NCI-H2227 (cell line): ENCODE measurements at regions not wholly inside any gene's neighbourhood (a gene's known extent, or its start where the extent isn't known, plus 50 kb on each side); places are given as distances from the start of the nearest gene placed in this dataset.
"Not testable (repeated sequence)": the region's sequence is repeated elsewhere in the genome, so short reads cannot be mapped to it uniquely, and the experiment has no call there.

Experiments
- DNase-seq: peaks from one replicate; lab custom pipeline; 2025; ENCODE audit not compliant: unreplicated experiment; lab: John Stamatoyannopoulos, UW

GRCh38 chr5:39633057-39633456, 208.3 kb upstream of the DAB2 start:
- no peak for DNase-seq

GRCh38 chr5:39631958-39632357, 207.2 kb upstream of the DAB2 start:
- no peak for DNase-seq

- DNase-seq: no peak
Observed at GRCh38 chr5:39629946-39630345, 205.2 kb upstream of the DAB2 start.

GRCh38 chr5:39628348-39628747, 203.6 kb upstream of the DAB2 start:
- no peak for DNase-seq

- no peak for DNase-seq
Observed at GRCh38 chr5:39624890-39625289, 200.1 kb upstream of the DAB2 start.

- no peak for DNase-seq
Observed at GRCh38 chr5:39624268-39624886, 199.6 kb upstream of the DAB2 start.

GRCh38 chr5:39623291-39623865, 198.6 kb upstream of the DAB2 start:
- no peak for DNase-seq

- DNase-seq: no peak
Observed at GRCh38 chr5:39622281-39622680, 197.5 kb upstream of the DAB2 start.

GRCh38 chr5:39619168-39619818, 194.5 kb upstream of the DAB2 start:
- no peak for DNase-seq

GRCh38 chr5:39618391-39618790, 193.6 kb upstream of the DAB2 start:
- no peak for DNase-seq

GRCh38 chr5:39616131-39616530, 191.4 kb upstream of the DAB2 start:
- no peak for DNase-seq

- not testable (repeated sequence) for DNase-seq
Observed at GRCh38 chr5:39611076-39611475, 186.3 kb upstream of the DAB2 start.

- no peak for DNase-seq
Observed at GRCh38 chr5:39608024-39608423, 183.2 kb upstream of the DAB2 start.

- DNase-seq: no peak
Observed at GRCh38 chr5:39606591-39606990, 181.8 kb upstream of the DAB2 start.

GRCh38 chr5:39605588-39606575, 181.1 kb upstream of the DAB2 start:
- no peak for DNase-seq

- no peak for DNase-seq
Observed at GRCh38 chr5:39605145-39605544, 180.4 kb upstream of the DAB2 start.

- DNase-seq: no peak
Observed at GRCh38 chr5:39604491-39604890, 179.7 kb upstream of the DAB2 start.

GRCh38 chr5:39599721-39600431, 175.1 kb upstream of the DAB2 start:
- DNase-seq: no peak

GRCh38 chr5:39598661-39599248, 174.0 kb upstream of the DAB2 start:
- no peak for DNase-seq

- no peak for DNase-seq
Observed at GRCh38 chr5:39588179-39588578, 163.4 kb upstream of the DAB2 start.
